HEK293 (cell line): ENCODE measurements at regions not wholly inside any gene's neighbourhood (a gene's known extent, or its start where the extent isn't known, plus 50 kb on each side); places are given as distances from the start of the nearest gene placed in this dataset.

Source experiments
- CTCF ChIA-PET: fragments of 350-600 bp; formaldehyde crosslinking; extraction: SDS; loops from one replicate; lab custom pipeline; 2021; ENCODE audit warnings: antibody characterized with exemption; lab: Yijun Ruan, JAX
- POLR2A ChIA-PET: fragments of 300-600 bp; formaldehyde crosslinking; extraction: SDS; loops from one replicate; lab custom pipeline; 2020; ENCODE audit warnings: antibody characterized with exemption, inconsistent platforms; lab: Yijun Ruan, JAX
- H3K27ac ChIP-seq: fragments of 200-500 bp; sonication (Bioruptor generic); 2 replicates; pipeline ENCODE4 v1.5.1; 2014; ENCODE audit warnings: low read depth, low read length, control low read depth, inconsistent platforms; ENCODE audit errors: extremely low read depth
- H3K36me3 ChIP-seq, 2 experiments: fragments of 200-500 bp in 1 of 2; sonication (Bioruptor generic) in 1 of 2; 1 replicate in 1 of 2; 2 replicates in 1 of 2; pipeline ENCODE4 v1.5.1; 2014 to 2017; ENCODE audit warnings: inconsistent platforms in 2 of 2, low read length in 2 of 2; ENCODE audit not compliant: control insufficient read depth in 2 of 2, insufficient read depth in 1 of 2
- H3K4me1 ChIP-seq: fragments of 200-500 bp; sonication (Bioruptor generic); 2 replicates; pipeline ENCODE4 v1.5.1; 2014; ENCODE audit warnings: mild to moderate bottlenecking, low read length, inconsistent platforms; ENCODE audit not compliant: control insufficient read depth, insufficient read depth
- H3K4me3 ChIP-seq: 2 replicates; pipeline ENCODE4 v1.5.1; 2011; ENCODE audit warnings: low read depth, mild to moderate bottlenecking, control low read depth, low read length, moderate library complexity
- H3K9me3 ChIP-seq: fragments of 200-500 bp; sonication (Bioruptor generic); 2 replicates; pipeline ENCODE4 v1.5.1; 2014; ENCODE audit warnings: low read depth, low read length, inconsistent platforms; ENCODE audit not compliant: control insufficient read depth, insufficient read depth
- GLI2 ChIP-seq: fragments of 450-650 bp; formaldehyde crosslinking; IDR thresholded peaks from 2 replicates; pipeline ENCODE4; 2017; ENCODE audit warnings: missing biosample characterization, missing genetic modification characterization, low read depth, borderline replicate concordance
- HOXA7 ChIP-seq: sonication (generic); formaldehyde crosslinking; IDR thresholded peaks from 2 replicates; pipeline ENCODE4 v1.8.1; 2022; ENCODE audit warnings: missing genetic modification reagents, borderline replicate concordance
- KLF8 ChIP-seq: fragments of 450-650 bp; formaldehyde crosslinking; IDR thresholded peaks from 2 replicates; pipeline ENCODE4 v1.5.1; 2016; ENCODE audit warnings: missing biosample characterization, missing genetic modification characterization
- MZF1 ChIP-seq: fragments of 450-650 bp; formaldehyde crosslinking; IDR thresholded peaks from 2 replicates; pipeline ENCODE4 v1.5.1; 2017; ENCODE audit warnings: missing biosample characterization, missing genetic modification characterization, borderline replicate concordance
- ZNF140 ChIP-seq: fragments of 450-650 bp; formaldehyde crosslinking; IDR thresholded peaks from 2 replicates; pipeline ENCODE4 v1.5.1; 2016; ENCODE audit warnings: missing biosample characterization, missing genetic modification characterization
- ZNF24 ChIP-seq: fragments of 450-650 bp; formaldehyde crosslinking; IDR thresholded peaks from 2 replicates; pipeline ENCODE4 v1.5.1; 2016; ENCODE audit warnings: missing biosample characterization, missing genetic modification characterization
- ZNF324 ChIP-seq: fragments of 450-650 bp; formaldehyde crosslinking; IDR thresholded peaks from 2 replicates; pipeline ENCODE4 v1.5.1; 2016; ENCODE audit warnings: missing biosample characterization, missing genetic modification characterization
- ZNF404 ChIP-seq: fragments of 450-650 bp; formaldehyde crosslinking; IDR thresholded peaks from 2 replicates; pipeline ENCODE4 v1.5.1; 2017; ENCODE audit warnings: missing biosample characterization, missing genetic modification characterization
- ZNF433 ChIP-seq: fragments of 450-650 bp; formaldehyde crosslinking; IDR thresholded peaks from 2 replicates; pipeline ENCODE4 v1.5.1; 2016; ENCODE audit warnings: missing biosample characterization, missing genetic modification characterization, low read depth
- ZNF561 ChIP-seq: fragments of 450-650 bp; IDR thresholded peaks from 2 replicates; pipeline ENCODE4 v1.5.1; 2018; ENCODE audit warnings: missing biosample characterization, missing genetic modification characterization, borderline replicate concordance
- ZNF596 ChIP-seq: fragments of 450-650 bp; IDR thresholded peaks from 2 replicates; pipeline ENCODE4 v1.5.0; 2018; ENCODE audit warnings: missing biosample characterization, mild to moderate bottlenecking, missing genetic modification characterization, moderate library complexity
- ZNF670 ChIP-seq: fragments of 450-650 bp; formaldehyde crosslinking; IDR thresholded peaks from 2 replicates; pipeline ENCODE4 v1.5.1; 2016; ENCODE audit warnings: missing biosample characterization, missing genetic modification characterization, low read depth
- ZNF707 ChIP-seq: fragments of 450-650 bp; formaldehyde crosslinking; IDR thresholded peaks from 2 replicates; pipeline ENCODE4 v1.5.1; 2016; ENCODE audit warnings: missing biosample characterization, missing genetic modification characterization
- ZNF768 ChIP-seq: fragments of 450-650 bp; formaldehyde crosslinking; IDR thresholded peaks from 2 replicates; pipeline ENCODE4 v1.5.1; 2018; ENCODE audit warnings: missing biosample characterization, mild to moderate bottlenecking, missing genetic modification characterization
- ZNF792 ChIP-seq: fragments of 450-650 bp; formaldehyde crosslinking; IDR thresholded peaks from 2 replicates; pipeline ENCODE4 v1.5.1; 2016; ENCODE audit warnings: missing biosample characterization, missing genetic modification characterization
- TF ChIP-seq, protein P1 (sequence below): fragments of 450-650 bp; formaldehyde crosslinking; IDR thresholded peaks from 2 replicates; pipeline ENCODE4 v1.5.1; 2017; ENCODE audit warnings: missing biosample characterization, missing genetic modification characterization
- TF ChIP-seq, protein P2 (sequence below): fragments of 450-650 bp; formaldehyde crosslinking; IDR thresholded peaks from 2 replicates; pipeline ENCODE4 v1.5.1; 2016; ENCODE audit warnings: missing biosample characterization, missing genetic modification characterization
- TF ChIP-seq, protein P3 (sequence below): fragments of 450-650 bp; formaldehyde crosslinking; IDR thresholded peaks from 2 replicates; pipeline ENCODE4 v1.5.1; 2017; ENCODE audit warnings: missing biosample characterization, missing genetic modification characterization

DNA sequence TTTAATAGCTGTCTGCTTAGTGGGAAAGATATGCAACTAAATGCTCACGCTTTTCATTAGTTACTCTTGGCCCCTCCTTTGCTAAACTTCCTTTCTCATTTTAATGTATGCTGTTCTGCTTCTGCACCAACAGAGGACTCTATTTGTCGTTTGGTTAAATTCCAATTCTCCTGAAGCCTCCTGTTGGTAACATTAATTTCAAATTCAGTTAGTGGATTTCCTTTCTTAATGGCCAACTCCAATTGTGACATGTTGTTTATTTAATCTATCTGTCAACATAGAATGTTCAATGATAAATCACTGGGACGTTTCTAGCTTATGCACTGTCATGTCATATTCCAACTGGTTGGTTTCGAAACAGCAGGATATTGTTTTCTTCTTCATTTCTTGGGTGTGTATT lies 467.4 kb upstream of the BCHE start (continued):
- TF ChIP-seq, protein P1, sequence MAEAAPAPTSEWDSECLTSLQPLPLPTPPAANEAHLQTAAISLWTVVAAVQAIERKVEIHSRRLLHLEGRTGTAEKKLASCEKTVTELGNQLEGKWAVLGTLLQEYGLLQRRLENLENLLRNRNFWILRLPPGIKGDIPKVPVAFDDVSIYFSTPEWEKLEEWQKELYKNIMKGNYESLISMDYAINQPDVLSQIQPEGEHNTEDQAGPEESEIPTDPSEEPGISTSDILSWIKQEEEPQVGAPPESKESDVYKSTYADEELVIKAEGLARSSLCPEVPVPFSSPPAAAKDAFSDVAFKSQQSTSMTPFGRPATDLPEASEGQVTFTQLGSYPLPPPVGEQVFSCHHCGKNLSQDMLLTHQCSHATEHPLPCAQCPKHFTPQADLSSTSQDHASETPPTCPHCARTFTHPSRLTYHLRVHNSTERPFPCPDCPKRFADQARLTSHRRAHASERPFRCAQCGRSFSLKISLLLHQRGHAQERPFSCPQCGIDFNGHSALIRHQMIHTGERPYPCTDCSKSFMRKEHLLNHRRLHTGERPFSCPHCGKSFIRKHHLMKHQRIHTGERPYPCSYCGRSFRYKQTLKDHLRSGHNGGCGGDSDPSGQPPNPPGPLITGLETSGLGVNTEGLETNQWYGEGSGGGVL, result no peak
- TF ChIP-seq HOXA7, result no peak
- no peak for TF ChIP-seq ZNF707 (tag by site-specific recombination)

DNA sequence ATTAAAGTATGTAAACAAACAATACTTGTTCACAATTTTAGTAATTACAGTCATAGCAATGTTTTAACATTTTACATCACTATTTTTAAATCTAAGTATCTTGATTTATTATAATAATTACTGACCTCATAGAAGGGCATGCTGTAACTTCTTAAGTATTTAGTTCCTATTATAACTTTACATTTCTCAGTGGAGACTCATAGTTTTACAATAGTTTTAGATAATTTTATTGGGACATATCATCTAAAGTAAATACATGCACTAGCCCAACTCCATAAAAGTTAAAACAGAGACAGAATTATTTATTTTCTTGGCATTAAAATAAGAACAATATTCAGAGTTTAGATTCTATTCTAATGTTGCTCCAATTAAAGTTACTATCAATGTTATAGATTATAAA lies 466.5 kb upstream of the BCHE start:
- ChIA-PET POLR2A (no interaction called here), CTCF (no interaction called here)
- no peaks in the 10 kb centered on the region for H3K9me3 ChIP-seq
- no peaks in the 10 kb centered on the region for H3K36me3 ChIP-seq
- TF ChIP-seq ZNF768 (tag by site-specific recombination), result no peak
- TF ChIP-seq, protein P2, sequence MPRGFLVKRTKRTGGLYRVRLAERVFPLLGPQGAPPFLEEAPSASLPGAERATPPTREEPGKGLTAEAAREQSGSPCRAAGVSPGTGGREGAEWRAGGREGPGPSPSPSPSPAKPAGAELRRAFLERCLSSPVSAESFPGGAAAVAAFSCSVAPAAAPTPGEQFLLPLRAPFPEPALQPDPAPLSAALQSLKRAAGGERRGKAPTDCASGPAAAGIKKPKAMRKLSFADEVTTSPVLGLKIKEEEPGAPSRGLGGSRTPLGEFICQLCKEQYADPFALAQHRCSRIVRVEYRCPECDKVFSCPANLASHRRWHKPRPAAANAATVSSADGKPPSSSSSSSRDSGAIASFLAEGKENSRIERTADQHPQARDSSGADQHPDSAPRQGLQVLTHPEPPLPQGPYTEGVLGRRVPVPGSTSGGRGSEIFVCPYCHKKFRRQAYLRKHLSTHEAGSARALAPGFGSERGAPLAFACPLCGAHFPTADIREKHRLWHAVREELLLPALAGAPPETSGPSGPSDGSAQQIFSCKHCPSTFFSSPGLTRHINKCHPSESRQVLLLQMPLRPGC (tag by site-specific recombination), result no peak
- no peak for TF ChIP-seq KLF8 (tag by site-specific recombination)
- no peak for TF ChIP-seq ZNF24 (tag by site-specific recombination)
- no peak for TF ChIP-seq ZNF596 (tag by site-specific recombination)
- no peak for TF ChIP-seq ZNF561 (tag by site-specific recombination)
- no peak for TF ChIP-seq MZF1 (tag by site-specific recombination)
- no peak for TF ChIP-seq GLI2 (tag by site-specific recombination)
- TF ChIP-seq ZNF140 (tag by site-specific recombination), result no peak
- TF ChIP-seq ZNF792 (tag by site-specific recombination), result no peak
- H3K4me1 ChIP-seq, result no peaks in the 10 kb centered on the region
- no peak overlapping the region for H3K27ac ChIP-seq
- H3K4me3 ChIP-seq, result no peak overlapping the region

DNA sequence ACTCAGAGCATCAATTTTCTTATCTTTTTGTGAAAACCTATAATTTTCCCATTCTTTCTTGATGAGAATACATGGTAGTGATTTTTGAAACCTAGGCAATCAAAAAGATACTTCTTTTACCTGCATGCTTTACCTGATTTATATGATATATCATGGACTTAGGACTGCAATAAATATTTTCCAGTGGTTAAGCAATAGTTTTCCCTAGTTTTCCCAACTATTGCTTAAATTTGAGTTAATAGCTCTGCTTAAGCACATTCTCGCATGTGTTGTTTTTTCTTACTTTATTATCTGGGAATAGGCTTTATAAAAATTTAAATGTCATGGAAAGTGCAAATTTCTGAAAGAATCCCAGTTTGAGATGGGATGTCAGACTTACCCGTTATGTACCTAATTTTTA lies 465.1 kb upstream of the BCHE start:
- TF ChIP-seq ZNF404 (tag by site-specific recombination) (no peak), ZNF433 (tag by site-specific recombination) (no peak), ZNF670 (tag by site-specific recombination) (no peak), ZNF324 (tag by site-specific recombination) (no peak), ZNF140 (tag by site-specific recombination) (no peak)
- TF ChIP-seq, protein P3, sequence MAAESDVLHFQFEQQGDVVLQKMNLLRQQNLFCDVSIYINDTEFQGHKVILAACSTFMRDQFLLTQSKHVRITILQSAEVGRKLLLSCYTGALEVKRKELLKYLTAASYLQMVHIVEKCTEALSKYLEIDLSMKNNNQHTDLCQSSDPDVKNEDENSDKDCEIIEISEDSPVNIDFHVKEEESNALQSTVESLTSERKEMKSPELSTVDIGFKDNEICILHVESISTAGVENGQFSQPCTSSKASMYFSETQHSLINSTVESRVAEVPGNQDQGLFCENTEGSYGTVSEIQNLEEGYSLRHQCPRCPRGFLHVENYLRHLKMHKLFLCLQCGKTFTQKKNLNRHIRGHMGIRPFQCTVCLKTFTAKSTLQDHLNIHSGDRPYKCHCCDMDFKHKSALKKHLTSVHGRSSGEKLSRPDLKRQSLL (tag by site-specific recombination), result no peak
- Histone ChIP-seq H3K9me3 (no peaks in the 10 kb centered on the region), H3K27ac (no peak overlapping the region), H3K36me3 (no peaks in the 10 kb centered on the region), H3K4me3 (no peak overlapping the region), H3K4me1 (no peaks in the 10 kb centered on the region)
- ChIA-PET CTCF (no interaction called here), POLR2A (no interaction called here)
